ENCODE measurements at regions not wholly inside any gene's neighbourhood (a gene's known extent, or its start where the extent isn't known, plus 50 kb on each side); places are given as distances from the start of the nearest gene placed in this dataset.

- H3K4me3 ChIP-seq (ENCODE audit: low read depth, low read length): no peak overlapping the region
- no peak for TF ChIP-seq CTCF (IDR thresholded peaks at IDR 0.05; ENCODE audit: low read depth, low read length)
These were observed 226.8 kb downstream of the MC4R start for GRCh38 chr18:60145776-60146175.

GRCh38 chr18:60134806-60135205 is 235.0 kb downstream of the PMAIP1 start:
- no peak overlapping the region for H3K4me3 ChIP-seq (ENCODE audit: low read depth, low read length)
- TF ChIP-seq CTCF (IDR thresholded peaks at IDR 0.05; ENCODE audit: low read depth, low read length): no peak

- TF ChIP-seq CTCF (IDR thresholded peaks at IDR 0.05; ENCODE audit: low read depth, low read length): no peak
- H3K4me3 ChIP-seq (ENCODE audit: low read depth, low read length): no peak overlapping the region
These were observed 230.5 kb downstream of the PMAIP1 start for GRCh38 chr18:60130284-60130683.

DNA sequence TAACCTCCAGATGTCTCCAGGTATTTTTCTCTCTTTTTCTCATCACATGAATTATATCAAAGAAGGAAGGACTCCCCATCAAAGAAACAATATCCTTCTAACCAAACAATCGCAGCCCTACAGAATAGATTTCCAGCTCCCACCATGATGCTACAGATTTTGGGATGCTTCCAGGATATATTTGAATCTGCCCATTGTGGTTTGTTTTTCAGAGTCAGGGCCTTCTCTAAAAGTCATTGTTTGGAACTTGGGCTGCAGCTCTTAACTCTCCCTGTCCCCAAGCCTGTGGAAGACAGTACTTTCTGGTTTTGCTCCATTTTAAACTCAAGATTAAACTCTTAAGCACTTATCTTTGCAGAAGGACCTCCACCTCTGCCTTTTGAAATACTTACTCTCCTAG is 223.2 kb downstream of the PMAIP1 start:
- no peak for TF ChIP-seq CTCF (IDR thresholded peaks at IDR 0.05; ENCODE audit: low read depth, low read length)
- H3K4me3 ChIP-seq (ENCODE audit: low read depth, low read length): no peak overlapping the region

GRCh38 chr18:60122339-60122738 is 222.5 kb downstream of the PMAIP1 start:
- H3K4me3 ChIP-seq (ENCODE audit: low read depth, low read length): no peak overlapping the region
- no peak for TF ChIP-seq CTCF (IDR thresholded peaks at IDR 0.05; ENCODE audit: low read depth, low read length)

DNA sequence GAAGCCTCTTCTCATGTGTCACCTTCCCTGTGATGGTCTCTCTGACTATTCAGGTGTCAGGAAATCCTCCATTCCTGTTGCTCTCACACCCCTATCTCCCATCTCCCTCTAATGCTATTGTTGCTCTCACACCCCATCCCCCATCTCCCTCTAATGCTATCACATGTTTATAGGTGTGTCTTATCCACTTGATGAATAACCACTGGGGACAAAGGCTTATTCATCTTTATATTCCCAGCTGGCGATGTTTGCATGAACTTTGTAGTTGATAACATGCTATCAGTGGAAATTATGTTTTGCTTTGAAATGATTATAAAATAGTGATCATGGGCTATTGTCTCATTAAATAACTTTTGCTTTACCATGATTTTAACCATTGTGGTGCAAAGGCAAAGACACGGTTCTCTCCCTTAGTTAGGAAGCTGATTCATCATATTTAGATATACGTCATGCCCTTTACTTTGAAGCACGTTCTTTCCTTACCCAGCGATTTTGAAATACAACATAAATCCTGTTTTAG is 220.5 kb downstream of the PMAIP1 start:
- no peak for TF ChIP-seq CTCF (IDR thresholded peaks at IDR 0.05; ENCODE audit: low read depth, low read length)
- H3K4me3 ChIP-seq (ENCODE audit: low read depth, low read length): no peak overlapping the region

- no peak overlapping the region for H3K4me3 ChIP-seq (ENCODE audit: low read depth, low read length)
- TF ChIP-seq CTCF (IDR thresholded peaks at IDR 0.05; ENCODE audit: low read depth, low read length): no peak
These were observed 217.5 kb downstream of the PMAIP1 start for GRCh38 chr18:60117321-60117720.
